ENCODE measurements at regions not wholly inside any gene's neighbourhood (a gene's known extent, or its start where the extent isn't known, plus 50 kb on each side); places are given as distances from the start of the nearest gene placed in this dataset.

DNA sequence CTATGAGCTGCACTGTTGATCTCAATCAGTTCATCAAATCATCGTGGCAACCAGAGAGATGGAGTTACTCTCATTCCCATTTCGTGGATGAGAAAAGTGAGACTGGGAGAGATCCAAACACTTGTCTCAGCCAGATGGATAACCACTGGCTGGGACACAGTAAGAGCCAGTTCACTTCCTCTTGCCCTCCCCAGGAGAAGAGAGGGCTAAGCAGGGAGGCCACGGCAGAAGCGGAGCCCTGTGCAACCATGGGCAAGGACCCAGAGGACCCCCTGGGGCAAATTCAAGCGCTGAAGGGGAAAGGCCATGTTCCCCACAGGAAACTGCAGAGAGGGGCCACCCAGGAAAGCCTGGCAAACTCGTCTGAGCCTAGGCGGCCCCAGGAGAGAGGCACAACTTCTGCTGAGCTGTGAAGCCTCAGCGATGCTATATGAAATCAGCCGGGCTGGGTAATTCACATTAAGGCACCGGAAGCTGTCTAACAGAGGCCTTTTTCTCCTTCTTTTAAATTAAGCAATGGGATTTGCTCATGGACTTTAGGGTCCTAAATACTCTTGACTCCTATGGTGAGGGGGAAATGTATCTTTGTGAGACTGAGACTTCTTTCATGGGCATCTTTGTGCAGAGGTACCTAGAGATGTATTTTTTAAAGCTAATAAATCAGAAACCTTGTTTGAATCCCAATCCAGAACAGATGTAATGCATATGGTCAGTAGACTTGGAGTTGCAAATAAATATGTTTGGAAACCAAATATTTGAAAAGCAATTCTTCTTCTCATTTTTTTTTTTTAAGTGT lies 137.1 kb upstream of the SMIM23 start:
- no peak for DNase-seq (ENCODE audit: low read depth, low spot score)

DNA sequence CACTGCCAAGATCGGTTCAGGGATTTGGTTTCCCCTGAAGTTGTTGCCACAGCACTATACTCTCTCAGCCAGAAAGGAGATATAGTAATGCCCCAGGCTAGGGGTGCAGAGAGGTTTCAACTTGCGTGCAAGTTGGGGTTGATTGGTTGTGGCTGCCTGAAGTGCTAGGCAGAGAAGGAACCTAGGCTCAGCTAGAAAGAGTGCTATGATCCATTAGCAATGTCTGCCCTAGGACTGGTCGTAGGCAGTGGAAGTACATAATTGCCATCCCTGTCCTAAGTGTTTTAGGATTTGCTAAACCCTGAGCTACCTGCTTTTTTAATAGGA lies 136.6 kb upstream of the SMIM23 start:
- no peak for DNase-seq (ENCODE audit: low read depth, low spot score)

DNA sequence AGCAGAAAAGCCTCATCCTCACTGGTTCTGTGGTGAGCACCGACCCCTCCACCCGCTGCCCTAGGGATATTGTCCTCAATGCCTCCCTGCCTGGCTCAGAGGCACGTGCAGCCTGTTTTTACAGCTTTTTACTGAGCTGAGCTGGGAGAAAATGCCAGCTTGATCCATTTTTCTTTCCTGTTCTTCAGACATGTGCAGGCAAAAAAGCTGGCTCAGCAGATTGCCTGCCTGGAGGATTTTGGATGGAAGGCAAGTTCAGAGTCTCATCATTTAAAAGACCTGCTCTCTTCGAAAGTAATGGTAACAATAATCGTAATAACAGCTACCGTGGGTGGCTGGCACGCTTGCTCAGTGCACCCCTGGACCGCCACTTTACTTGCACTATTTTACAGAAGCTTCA lies 135.0 kb upstream of the SMIM23 start:
- no peak for DNase-seq (ENCODE audit: low read depth, low spot score)

DNA sequence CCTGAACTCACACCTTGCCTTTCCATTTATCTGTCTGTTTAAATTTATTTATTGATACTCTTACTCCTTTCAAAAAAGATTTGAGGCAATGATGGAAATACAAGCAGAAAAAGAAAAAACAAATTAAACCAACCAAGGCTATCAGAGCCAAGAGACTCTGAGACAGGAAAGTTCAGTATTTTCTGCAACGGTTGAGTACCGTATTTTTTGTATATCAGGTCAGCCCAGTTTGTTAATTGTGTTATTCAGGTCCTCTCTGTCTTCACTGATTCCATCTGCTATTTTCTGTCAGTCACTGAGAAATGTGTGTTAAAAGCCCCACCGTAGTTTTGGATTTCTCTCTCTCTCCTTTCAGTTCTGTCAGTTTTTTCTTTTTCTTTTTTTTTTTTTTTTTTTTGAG lies 134.5 kb upstream of the SMIM23 start:
- no peak for DNase-seq (ENCODE audit: low read depth, low spot score)

DNA sequence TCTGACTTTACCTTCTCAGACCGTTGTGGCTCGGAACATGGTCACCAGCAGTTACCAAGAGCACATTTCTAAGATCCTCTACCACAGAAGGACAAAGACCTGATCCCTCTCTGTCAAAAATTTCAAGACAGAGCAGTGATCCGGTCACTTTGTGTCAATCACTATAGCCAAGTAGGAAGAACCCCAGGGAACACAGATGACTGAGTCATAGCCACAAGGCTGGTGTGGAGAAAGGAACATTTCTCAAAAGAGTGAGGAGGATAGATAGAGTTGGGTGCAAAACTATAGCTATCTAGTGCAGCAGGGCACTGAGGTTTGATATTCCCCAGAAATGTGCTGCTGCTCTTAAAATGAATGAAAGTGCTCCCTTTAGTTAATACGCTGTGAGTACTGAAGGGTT lies 130.7 kb upstream of the SMIM23 start:
- DNase-seq (ENCODE audit: low read depth, low spot score) = no peak

DNA sequence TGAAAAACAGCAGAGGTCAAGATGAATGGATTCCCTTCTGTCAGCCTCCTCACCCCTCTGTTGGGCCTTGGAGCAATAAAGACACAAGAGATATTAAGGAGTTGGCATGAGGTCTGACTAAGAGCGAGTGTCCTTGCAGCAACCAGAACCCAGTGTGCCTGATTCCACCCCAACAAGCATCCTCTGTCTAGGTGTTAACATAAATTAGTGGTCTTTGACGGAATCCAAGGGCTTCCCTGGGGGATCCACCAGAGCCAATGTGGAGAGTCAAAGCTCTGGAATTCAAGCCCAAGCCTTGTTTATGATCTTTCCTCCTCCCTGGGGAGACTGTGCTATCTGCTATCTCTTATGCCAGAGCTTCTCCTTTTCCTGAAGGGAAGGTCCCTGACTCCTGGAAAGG lies 128.1 kb upstream of the SMIM23 start:
- no peak for DNase-seq (ENCODE audit: low read depth, low spot score)

DNA sequence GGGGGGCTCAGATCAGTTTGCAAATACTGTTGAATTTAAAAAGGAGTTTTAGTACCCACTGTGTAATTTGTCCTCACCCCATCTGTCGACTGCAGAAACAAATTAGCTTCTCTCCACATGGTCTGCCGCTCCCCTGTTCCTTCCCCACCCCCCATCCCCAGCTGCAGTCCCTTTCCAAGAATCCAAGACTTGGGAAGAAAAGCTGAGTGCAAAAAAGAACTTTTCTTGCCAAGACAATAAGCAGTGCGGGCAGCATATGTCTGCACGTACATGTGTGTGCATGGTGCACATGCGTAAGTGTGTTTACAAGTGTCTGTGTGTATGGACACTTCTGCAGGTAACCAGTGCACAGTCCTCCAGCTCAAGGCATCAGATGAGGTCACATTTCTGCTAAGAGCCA lies 125.7 kb upstream of the SMIM23 start:
- no peak for DNase-seq (ENCODE audit: low read depth, low spot score)

DNA sequence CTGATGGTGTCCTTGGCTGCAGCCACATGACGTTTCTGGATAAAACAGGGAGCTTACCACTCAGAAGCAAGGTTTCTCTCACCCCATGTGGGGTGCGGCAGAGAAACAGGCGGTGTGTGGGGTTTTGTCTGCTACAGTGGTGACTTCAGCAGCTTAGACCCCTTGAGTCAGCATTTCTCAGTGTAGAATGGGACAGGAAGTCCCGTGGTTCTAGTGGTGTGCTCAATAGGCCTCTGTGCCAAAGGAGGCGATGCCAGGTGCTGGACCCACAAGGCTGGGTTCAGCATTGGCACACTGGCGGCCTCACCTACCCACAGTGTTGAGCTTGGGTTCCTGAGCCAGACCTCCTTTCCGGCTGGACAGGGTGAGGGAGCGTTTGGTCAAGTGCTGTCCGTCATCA lies 125.2 kb upstream of the SMIM23 start:
- no peak for DNase-seq (ENCODE audit: low read depth, low spot score)

DNA sequence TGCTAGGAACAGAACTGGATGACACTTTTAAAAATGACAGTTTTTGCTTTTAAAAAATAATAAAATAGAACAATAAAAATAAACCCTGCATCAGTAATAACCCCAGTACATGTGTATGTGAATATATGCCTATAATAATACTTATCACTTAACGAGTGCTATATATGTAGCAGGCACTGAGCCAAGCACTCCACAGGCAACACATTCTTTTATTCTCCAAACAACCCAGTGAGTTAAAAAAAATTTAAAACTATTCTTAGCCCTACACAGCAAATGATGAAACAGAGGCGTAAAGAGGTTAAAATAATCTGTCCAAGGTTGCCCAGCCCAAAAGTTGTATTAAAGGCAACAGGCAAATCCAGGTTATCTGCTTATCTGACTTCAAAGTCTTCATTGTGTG lies 124.5 kb upstream of the SMIM23 start:
- DNase-seq (ENCODE audit: low read depth, low spot score) = no peak

DNA sequence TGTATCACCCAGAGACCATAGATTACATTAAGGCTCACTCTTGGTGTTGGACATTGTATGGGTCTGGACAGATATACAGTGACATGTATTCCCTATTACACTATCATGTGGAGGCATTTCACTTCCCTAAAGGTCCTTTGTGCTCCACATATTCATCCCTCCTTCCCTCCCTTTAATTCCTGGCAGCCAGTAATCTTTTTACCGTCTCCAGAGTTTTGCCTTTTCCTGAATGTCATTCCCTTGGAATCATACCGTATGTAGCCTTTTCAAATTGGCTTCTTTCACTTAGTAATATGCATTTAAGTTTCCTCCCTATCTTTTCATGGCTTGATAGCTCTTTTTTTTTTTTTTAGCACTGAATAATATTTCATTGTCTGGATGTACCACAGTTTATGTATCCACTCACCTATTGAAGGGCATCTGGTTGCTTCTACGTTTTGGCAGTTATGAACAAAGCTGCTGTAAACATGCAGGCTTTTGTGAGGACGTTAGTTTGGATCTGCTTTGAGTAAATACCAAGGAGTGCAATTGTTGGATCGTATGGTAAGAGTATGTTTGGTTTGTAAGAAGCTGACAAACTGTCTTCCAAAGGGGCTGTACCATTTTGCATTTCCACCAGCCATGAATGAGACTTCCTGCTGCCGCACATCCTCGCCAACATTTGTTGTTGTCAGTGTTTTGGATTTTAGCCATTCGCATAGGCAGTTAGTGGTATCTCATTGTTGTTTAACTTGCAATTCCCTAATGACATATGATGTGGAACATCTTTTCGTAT lies 122.1 kb upstream of the SMIM23 start:
- no peak for DNase-seq (ENCODE audit: low read depth, low spot score)

DNA sequence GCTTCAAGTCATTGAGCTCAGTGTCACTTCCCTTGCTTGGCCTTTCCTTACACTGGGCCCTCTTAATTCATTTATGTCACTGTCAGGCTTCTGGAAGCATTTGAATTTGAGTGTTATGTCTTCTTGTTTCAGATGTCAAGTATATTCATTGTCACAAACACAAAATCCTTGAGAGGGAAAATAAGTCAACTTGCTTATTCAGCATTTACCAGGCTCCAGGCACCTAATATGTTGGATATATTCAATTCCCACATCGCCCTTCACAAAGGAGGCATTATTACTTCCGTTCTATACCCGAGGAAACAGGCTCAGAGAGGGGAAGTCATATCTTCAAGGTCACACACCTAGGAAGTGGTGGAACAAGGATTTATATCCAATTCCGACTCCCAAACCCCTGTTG lies 121.1 kb upstream of the SMIM23 start:
- DNase-seq (ENCODE audit: low read depth, low spot score) = no peak

DNA sequence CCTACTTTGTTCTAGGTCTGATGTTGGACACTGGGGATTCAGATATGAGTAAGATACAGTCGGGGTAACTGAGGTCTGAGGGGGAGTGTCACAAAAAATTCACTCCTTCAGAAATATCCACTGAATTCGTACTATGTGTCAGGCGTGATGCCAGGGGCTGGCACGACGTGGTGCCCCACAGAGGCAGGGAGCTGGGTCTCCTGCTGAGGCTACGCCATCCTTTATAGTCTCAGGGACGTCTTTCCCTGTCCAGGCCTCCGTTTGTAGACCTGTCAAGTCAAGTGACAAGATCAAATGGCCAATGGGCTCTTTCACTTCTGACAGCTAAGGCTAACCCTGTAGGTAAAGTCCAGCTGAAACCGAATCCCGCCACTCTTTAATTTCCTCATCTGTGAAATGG lies 118.8 kb upstream of the SMIM23 start:
- no peak for DNase-seq (ENCODE audit: low read depth, low spot score)

DNA sequence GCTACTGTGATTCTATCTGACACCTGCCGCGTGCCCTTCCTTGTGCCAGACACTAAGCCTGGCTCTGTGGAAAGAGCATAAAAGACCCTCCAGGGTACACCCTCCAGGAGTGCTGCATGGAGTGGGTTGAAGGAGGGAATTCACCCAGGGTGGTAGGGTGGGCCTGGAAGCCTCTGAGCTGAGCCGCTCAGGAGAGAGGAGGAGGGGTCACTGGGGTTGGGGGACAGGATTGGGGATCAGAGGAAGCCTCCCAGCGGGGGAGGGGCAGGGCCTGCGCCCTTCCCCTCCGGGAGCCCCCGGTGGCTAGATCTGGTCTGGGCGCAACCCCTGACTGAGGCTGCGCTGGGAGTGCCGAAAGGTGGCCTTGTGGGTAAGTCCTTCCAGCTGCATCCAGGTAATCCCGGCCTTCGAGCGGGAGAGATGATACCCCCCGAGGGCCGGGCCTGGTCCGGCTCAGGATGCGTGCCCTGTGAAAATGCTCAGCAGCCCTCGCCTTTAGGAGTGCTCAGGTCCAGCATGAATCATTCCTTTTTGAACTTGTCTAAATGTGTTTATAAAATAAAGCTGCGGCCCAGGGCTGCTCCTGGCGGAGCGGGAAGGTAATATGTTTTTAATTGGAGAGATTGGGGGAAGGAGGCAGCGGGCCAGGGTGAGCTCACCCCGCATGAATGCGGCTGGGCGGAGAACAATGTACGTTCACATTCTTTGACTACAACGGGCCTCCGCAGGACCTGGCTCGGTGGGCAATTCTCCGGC lies 118.1 kb upstream of the SMIM23 start:
- no peak for DNase-seq (ENCODE audit: low read depth, low spot score)

DNA sequence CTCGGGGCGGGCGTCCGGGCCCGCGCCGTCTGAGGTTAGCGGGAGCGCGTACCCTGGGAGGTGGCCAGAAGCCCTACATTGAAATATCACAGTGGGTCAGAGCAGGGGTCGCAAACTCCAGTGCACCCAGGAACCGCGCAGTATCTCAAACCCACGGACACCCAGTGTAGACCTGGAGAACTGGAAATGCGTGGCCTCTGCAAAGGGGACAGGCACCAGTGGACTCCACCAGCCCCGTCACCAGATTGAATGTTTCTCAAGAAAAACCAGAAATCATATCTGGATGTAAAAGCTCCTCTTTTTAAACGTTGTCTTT lies 117.6 kb upstream of the SMIM23 start:
- no peak for DNase-seq (ENCODE audit: low read depth, low spot score)

DNA sequence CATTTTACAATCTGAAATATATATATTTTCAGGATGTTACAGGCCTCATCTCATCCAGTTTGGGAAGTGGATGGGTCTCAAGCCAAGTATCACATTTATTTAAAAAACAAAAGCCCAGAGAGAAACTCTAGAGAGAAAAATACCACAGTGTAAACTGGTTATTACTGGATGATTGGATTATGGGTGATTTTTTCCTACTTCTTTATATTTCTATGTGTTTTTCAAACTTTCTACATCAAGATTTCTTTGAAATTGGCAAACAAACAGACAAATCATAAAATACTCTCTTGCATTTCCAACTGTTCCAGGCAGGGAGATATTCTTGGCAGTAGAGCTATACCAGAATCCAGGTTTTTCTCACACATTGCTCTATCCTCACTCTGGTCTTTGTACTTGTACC lies 116.0 kb upstream of the SMIM23 start:
- no peak for DNase-seq (ENCODE audit: low read depth, low spot score)

DNA sequence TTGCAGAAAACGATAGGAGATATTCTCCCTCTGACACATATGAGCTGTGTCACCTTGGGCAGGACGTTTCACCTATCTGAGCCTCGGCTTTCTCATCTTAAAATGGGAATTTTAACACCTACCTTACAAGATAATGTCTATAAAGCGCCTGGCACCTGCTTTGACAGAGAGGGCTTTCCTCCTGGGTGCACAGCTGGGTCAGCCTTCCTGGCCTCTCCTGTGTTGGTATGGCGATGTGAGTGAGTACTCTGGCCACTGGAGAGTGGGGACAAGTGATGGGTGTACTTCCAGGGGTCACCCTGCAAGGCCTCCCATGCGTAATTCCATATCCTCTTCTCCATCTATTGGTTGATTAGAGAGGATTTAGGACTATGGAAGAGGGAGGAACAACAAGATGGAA lies 113.1 kb upstream of the SMIM23 start:
- DNase-seq (ENCODE audit: low read depth, low spot score) = no peak

DNA sequence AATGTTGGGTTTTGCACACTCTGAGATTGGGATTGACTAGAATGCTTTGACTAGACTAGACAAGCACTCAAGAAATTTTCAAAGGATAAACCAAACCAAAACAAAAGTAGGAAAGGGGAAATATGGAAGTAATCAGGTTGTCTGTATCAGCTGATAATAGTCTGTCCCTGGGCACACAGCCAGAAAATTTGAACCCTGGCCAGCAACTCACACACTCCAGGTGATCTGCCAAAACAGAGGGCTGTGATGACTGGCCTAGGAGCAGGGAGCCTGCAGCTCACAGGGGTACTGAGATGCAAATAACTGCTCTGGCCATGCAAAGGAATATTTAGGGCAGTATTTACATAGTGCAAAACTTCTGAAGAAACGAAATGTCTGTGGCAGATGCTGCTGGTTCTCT lies 112.3 kb upstream of the SMIM23 start:
- no peak for DNase-seq (ENCODE audit: low read depth, low spot score)

DNA sequence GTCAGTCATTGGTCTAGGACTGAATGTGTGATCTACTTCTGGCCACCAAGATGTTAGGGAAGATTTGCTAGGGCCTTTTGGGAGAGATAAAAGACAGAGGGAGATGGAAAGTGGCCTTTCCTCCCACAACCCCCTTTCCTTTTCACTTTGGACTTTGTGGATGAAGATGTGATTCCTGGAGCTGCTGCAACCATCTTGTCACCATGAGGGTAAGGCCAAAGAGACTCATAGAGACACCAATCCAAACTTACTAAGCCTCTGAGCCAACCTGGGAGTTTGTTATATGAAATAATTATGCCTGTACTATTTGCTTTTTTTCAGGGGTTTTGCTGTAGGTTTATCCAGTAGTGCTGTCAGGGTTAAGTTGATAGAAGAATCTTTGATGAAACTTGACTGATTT lies 111.8 kb upstream of the SMIM23 start:
- DNase-seq (ENCODE audit: low read depth, low spot score) = no peak

DNA sequence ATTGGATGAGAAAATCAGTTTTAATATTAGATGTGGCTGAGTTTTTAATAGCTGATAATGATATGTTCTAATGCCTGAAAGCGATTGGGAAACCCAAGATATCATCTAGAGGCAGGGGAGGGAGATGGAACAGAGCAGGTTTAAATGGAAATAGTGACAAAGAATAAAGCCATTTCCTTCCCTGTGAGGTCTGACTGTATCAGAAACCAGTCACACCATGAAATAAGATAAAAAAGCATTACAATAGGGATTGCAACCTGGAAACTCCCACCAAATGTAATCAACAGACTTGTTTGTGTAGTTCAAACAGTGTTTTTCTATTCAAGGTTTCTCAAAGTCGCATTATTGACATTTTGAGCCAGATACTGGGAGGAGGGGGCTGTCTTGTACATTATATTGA lies 110.1 kb upstream of the SMIM23 start:
- no peak for DNase-seq (ENCODE audit: low read depth, low spot score)

DNA sequence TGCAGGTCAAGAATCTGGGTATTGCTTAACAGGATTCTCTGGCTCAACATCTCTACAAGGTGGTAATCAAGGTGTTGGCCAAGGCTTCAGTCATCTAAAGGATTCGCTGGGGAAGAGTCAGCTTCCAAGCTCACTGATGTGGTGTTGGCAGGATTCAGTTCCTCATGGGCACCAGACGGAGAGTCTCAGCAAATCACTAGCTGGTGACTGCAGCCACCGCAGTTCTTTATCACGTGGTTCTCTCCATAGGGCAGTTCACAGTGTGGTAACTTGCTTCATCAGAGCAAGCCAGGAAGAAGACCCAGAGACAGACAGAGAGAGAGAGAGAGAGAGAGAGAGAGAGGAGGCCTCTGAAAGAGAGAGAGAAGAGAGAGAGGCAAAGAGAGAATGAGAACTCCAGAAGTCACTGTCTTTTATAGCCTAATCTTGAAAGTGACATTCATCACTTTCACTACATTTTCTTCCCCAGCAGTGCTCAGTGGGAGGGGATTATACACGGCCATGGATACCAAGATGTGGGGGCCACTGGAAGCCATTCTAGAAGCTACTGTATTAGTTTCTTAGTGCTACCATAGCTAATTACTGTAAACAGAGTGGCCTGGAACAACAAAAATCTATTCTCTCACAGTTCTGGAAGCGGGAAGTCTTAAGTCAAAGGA lies 109.2 kb upstream of the SMIM23 start:
- DNase-seq (ENCODE audit: low read depth, low spot score) = no peak

DNA sequence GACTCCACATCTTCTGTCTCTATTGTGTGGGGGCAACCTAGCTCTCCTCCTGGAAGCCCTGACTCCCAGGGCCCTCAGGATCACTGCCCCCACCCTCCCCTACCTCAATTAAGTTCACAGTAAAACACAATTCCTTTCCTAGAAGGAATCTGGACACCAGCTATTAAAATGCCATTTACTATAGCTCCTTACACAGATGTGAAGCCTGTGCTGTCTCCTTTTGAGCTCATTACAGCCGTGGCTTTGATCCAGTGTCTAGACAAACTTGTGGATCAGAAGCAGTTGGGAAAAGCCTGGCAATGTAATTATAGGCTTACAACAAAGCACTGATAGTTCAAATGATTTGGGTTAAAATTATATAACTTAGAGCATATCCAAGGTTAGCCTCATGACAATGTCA lies 107.0 kb upstream of the SMIM23 start:
- no peak for DNase-seq (ENCODE audit: low read depth, low spot score)

DNA sequence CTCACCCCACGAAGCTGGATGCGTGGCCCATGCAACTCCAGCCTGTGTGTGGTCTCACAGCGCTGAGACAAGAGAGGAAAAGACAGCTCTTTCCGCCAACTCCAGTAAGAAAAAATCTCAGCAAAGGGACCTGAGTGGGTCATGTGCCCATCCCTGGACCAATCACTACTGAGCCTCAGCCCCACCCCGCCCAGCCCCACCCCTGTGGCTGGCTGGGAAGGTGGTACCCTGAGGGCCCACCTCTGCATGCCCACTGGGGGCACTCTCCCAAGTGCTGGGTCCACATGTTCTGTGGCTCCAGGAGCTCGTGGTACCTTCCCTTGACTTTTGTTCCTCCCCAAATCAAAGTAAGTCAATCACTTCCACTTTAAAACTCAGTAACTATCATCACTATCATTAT lies 105.1 kb upstream of the SMIM23 start:
- no peak for DNase-seq (ENCODE audit: low read depth, low spot score)

Data from iPS DF 19.7 (cell line).